DOHH2 (cell line): ENCODE measurements at regions not wholly inside any gene's neighbourhood (a gene's known extent, or its start where the extent isn't known, plus 50 kb on each side); places are given as distances from the start of the nearest gene placed in this dataset.

ENCODE experiments used
- EZH2phosphoT487 ChIP-seq: fragments of 200-600 bp; sonication (generic); IDR thresholded peaks from 2 replicates; pipeline ENCODE4 v1.6.1; 2017; ENCODE audit warnings: borderline replicate concordance, mild to moderate bottlenecking, antibody characterized with exemption, low read length, moderate library complexity, mixed read lengths
- TF ChIP-seq, protein P1 (sequence below): fragments of 200-600 bp; sonication (generic); IDR thresholded peaks from one replicate; pipeline ENCODE4 v1.5.1; 2014; ENCODE audit warnings: antibody characterized with exemption, mild to moderate bottlenecking, low read depth, low read length; ENCODE audit not compliant: poor library complexity, severe bottlenecking

DNA sequence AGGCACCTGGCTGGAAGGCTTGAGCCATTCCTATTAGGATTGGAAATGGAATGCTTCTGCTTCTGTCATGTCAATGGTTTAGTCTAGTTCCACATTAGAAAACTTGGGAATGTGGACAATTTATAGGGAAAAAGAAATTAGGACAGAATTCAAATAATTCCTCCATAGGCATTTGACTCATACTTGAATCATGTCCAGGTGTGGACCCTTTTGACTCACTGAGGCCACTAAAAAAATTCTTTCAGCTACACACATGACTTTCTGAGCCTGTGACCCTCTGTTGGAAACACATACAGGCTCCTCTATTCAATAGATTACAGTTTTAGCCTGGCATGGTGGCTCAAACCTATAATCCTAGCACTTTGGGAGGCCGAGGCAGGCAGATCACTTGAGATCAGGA is 100.5 kb downstream of the RASSF10 start:
- TF ChIP-seq, protein P1, sequence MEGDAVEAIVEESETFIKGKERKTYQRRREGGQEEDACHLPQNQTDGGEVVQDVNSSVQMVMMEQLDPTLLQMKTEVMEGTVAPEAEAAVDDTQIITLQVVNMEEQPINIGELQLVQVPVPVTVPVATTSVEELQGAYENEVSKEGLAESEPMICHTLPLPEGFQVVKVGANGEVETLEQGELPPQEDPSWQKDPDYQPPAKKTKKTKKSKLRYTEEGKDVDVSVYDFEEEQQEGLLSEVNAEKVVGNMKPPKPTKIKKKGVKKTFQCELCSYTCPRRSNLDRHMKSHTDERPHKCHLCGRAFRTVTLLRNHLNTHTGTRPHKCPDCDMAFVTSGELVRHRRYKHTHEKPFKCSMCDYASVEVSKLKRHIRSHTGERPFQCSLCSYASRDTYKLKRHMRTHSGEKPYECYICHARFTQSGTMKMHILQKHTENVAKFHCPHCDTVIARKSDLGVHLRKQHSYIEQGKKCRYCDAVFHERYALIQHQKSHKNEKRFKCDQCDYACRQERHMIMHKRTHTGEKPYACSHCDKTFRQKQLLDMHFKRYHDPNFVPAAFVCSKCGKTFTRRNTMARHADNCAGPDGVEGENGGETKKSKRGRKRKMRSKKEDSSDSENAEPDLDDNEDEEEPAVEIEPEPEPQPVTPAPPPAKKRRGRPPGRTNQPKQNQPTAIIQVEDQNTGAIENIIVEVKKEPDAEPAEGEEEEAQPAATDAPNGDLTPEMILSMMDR, result no peak
- TF ChIP-seq EZH2phosphoT487, result no peak
